ENCODE measurements at regions not wholly inside any gene's neighbourhood (a gene's known extent, or its start where the extent isn't known, plus 50 kb on each side); places are given as distances from the start of the nearest gene placed in this dataset.
"Not testable (repeated sequence)": the region's sequence is repeated elsewhere in the genome, so short reads cannot be mapped to it uniquely, and the experiment has no call there.

DNA sequence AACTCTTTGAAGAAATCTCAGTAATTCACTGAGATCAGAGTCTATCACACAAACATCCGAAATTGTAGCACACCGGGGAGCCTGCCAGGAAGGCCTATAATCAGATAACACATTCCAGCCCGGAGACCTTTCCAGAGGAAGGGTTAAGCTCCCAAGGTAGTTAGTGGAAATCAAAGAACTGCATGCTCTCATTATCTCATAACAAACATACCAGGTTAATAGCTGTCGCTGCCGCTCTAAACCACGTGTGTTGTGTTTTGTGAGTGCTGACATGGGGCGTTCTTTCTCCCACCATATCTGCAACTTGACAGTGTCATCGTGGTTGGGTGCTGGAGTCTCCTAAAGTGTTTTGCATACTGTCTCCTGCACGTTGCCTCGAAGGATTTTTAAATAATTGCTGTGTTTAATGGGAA is 120.7 kb upstream of the CARD11 start:
- FAIRE-seq = no peak

DNA sequence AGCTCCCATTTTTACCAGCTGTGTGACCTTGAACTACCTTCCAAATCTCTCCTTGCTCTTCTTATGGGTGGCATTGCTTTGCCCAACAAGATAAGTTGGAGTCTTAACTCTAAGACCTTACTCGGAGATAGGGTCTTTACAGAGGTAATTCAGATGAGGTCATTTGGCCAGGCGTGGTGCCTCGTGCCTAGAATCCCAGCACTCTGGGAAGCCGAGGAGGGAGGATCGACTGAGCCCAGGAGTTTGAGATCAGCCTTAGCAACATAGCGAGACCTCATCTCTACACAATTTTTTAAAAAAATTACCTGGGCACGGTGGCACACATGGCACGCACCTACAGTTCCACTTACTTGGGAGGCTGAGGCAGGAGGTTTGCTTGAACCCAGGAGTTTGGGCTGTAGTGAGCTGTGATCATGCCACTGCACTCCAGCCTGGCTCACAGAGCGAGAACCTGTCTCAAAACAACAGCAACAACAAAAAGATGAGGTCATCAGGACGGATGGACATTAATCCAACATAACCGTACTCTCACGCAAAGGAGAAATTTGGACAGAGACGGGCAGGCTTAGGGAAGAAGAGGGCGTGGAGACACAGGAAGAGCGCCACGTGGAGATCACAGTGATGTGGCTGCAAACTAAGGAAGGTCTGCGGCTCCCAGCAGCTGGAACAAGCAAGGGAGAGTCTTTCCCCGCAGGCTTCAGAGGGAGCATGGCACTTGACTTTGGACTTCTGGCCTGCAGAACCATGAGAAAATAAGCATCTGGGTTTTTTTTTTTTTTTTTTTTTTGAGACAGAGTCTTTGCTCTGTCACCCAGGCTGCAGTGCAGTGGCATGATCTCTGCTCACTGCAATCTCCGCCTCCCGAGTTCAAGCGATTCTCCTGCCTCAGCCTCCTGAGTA is 122.3 kb upstream of the CARD11 start:
- no peak for FAIRE-seq

DNA sequence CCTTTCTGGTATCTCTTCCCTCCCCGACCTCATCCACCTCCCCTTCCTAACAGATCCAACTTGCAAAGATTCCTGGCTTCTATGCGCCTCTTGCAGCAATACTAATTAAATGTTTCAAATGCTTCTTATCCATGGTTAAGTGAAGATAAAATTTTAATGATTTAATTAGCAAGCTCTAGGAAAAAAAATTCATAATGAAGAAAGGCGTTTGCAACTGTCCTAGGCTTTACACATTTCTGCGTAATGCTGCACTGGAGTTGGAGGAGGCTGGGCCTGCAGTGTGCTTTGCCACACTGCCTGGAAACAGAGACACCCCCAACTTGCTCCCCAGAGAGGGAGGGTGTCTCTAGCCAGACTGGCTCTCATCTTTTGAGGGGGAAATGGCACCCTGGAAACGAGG is 123.9 kb upstream of the CARD11 start:
- FAIRE-seq = no peak

DNA sequence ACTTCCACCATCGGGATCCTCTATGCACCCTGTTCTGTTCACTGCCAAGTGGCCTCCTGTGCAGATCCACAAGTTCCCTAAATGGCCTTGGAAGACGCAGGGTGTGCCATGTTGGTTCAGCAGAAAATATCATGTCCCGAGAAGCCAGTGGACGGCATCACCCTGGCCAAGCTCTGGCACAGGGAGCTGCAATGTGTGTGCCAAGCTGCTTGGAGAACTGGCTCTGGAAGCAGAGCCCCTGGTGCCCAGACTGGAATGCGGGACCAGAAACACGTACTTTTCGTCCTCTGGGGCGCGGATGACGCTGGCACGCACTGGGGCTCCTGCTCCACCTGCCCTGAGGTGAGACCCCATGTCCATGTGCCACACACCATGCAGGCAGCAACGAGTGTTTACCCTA is 124.7 kb upstream of the CARD11 start:
- FAIRE-seq = no peak

DNA sequence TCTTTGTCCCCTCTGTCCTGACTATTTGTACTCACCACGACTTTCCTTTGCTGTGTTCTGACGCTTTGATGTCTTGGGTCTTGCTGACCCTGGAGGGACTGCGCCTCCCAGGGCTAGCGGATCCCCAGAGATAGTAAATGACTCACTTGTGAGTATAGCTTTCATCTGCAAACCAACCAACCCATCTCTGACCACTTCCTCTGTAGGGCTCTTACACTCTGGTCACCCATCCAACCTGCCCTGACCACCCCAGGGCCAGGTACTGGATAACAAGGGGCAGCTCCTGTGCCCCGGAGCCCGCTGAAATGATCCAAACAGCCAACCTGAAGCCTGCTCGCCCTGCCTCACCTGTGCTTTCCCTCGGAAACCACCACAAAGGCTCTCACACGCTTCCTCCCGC is 125.2 kb upstream of the CARD11 start:
- FAIRE-seq = no peak

DNA sequence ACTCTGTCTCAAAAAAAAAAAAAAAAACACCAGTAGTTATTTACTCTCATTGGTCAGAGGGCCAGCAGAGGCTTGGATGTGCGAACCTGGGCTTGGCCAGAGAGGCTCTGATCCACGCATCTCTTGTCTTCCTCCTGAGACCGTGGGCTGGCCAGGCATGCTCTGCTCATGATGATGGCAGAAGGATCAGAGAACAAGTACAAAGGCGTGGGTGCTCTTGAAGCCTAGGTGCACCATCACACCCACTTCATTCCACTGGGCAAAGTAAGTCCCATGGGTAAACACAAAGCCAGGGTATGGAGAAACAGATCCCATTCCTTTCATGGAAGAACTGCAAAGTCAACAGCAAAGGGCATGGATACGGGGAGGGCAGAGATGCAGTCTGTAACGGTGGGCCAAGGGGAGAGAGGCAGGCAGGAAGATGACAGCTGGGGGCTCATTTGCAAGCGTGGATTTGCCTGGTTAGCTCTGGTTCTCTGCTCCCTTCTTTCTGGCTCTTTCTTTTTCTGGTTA is 128.2 kb upstream of the SDK1 start:
- no peak for FAIRE-seq

DNA sequence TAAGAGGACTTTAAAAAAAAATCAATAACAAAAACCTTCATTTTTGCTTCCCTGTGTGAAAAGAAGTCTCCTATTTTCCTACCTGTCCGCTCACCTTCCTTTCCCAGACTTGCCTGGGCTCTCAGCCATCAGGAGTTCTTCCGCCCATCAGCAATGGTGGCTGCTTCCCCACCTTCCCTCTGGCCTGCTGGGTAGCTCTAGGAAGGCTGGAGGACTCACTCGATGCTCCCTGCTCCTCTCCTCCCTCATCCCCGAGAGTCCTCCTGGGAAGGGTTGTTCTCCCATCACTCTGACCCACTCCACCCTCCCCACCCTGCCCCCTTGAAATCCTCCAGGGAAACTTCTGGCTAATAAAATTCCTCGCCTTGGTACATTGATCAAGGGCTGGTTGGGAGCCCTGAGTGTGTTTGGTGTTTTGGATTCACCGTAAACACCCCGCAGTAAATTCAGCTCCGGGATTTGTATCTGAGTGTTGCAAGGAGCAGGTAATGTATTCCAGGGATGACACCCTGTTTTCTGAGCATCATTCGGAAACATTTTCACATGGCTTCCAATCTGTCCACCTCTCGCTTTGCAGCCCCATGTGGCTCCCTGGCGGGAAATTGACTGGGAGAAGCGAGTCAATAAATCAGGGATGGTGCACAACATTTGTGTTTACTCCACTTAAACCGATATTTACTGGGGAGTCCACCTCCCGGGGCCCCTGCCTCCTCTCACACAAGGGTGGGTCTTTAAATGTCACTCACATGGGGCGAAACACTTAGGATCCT is 126.4 kb upstream of the SDK1 start:
- no peak for FAIRE-seq

DNA sequence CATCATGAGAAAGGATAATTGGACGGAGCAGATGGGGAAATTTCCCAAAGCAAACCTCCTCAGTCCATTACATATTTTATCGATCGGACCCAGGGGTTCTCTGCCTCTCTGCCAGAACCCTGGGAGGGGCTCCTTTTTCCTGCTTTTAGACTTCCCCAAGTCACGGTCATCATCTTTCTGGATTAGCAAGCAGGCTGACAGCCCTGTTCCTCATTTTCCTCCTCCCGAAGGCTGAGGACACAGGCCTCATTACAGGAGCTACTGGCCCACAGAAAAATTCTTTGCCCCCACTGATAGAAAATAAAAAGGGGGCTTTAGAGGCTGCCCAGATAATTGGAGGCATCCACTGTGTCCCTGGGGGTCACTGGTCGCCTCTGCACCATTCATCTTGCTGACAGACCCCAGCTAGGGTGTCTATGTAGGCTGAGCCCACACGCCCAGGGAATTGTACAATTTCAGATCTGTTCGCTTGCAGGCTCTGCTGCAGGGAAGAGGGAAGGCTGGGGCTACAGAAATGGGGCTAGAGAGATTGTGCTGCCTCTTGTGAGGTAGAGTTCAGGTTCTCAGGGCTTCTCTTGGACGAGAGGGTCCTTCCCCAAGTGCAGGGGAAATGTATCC is 125.7 kb upstream of the SDK1 start:
- FAIRE-seq = no peak

DNA sequence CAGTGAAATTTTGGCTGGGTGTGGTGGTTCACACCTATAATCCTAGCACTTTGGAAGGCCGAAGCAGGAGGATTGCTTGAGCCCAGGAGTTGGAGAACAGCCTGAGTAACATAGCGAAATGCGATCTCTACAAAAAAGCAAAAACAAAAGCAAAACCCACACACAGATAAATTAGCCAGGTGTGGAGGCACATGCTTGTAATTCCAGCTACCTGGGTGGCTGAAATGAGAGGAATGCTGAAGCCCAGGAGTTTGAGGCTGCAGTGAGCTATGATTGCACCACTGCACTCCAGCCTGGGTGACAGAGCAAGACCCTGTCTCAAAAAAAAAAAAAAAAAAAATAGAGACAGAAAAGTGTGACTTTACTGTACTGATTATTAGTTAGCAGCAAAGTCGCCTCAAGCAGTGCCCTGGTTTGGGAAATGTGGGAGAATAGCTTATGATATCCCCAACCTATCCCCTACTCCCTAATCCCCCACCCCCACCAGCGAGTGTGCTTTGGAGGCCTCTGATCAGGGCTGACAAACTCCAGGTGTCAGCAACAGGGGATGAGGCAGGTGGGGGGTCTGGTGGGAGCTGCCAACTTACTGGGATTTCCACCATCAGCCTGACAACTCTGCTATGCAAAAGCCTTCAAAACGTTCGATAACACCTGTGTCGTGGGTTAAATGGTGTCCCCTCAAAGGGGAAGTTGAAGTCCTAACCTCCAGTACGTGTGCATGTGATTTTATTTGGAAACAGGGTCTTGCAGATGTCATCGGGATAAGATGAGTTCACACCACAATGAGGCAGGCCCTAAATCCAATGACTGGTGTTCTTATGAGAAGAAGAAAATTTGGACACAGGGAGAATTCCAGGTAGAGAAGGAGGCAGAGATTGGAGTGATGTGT is 124.7 kb upstream of the SDK1 start:
- FAIRE-seq = no peak

DNA sequence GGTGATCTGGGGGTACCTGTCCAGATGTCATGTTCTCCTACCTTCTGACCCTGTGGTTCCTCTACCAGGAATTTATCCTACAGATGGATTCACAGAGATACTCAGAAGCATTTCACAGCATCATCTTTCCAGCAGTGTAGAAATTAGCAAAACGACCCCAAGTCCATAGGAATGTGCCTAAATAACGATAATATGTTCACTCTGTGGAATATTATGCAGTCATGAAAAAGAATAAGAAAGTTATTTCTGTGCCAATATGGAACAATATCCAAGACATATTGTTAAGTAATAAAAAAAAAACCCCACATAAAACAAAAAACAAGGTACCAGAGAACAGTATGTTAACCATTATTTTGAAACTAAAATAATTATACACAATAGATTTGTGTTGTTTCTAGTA is 123.8 kb upstream of the SDK1 start:
- no peak for FAIRE-seq

DNA sequence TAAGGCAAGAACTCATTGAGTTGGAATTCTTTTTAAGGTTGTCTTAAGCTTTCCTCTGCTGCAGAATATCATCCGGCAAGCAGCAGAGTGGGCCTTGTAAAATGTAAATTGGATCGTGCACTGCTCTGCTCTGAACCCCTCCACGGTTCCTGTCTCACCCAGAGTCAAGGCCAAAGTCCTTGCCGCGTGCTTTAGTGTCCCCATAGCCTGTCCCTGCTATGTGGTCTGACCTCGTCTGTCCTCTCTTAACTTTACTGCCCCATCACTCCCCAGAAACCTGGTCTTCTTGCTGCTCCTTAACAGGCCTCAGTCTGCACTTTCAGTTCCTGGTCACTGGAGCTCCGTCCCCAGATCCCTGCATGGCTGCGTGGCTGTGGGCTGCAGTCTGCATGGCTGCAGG is 121.6 kb upstream of the SDK1 start:
- FAIRE-seq = no peak

DNA sequence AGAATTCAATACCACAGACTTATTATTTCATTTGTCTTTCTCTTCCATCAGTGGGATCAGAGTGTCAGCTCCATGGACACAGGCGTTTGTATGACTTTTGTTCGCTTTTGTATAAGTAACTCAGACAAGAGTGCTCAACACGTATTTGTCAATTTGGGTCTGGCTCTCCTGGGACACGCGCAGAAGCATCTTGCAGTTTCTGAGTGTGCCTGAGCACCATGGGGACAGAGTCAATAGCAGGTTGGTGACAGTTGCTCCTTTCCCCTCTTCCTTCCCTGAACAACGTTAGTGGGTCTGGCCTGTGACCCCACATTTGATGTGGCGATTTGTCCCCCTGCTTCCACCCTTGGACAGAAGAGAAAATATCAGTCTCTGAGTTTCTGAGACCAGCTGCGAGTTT is 120.4 kb upstream of the SDK1 start:
- FAIRE-seq = no peak

DNA sequence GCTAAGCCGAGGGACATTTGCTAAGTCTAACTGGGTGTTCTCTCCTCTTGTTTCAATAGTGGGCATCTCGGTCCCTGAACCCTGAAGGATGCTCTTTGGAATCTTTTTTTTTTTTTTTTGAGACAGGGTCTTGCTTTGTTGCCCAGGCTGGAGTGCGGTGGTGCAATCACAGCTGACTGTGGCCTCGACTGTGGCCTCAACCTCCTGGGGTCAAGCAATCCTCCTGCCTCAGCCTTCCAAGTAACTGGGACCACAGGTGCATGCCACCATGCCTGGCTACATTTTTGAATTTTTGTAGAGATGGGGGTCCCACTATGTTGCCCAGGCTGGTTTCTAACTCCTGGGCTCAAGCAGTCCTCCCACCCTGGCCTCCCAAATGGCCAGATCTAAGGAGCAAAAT is 119.0 kb upstream of the SDK1 start:
- FAIRE-seq = not testable (repeated sequence)

DNA sequence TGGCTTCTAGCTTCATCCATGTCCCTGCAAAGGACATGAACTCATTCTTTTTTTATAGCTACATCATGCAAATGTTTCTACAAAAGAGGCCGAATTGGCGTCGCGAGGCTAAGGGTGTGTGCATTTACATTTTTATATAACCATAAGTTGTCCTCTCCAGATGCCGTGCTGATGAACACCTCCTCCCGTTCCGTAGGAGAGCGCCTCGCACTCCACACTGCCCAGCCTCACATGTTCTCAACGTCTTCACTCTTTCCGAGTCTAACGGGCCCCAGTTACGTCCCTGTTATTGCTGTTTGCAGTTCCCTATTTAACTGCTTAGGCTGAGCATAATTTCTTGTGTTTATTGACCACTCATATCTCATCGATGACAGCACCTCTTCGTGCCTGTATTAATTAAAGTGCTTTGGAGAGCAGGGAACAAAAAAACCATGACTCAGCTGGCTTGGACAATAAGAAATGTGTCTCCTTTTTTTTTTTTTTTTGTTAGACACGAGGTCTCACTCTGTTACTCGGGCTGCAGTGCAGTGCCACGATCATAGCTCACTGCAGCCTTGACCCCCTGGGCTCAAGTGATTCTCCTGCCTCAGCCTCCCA is 113.5 kb upstream of the SDK1 start:
- FAIRE-seq = no peak

DNA sequence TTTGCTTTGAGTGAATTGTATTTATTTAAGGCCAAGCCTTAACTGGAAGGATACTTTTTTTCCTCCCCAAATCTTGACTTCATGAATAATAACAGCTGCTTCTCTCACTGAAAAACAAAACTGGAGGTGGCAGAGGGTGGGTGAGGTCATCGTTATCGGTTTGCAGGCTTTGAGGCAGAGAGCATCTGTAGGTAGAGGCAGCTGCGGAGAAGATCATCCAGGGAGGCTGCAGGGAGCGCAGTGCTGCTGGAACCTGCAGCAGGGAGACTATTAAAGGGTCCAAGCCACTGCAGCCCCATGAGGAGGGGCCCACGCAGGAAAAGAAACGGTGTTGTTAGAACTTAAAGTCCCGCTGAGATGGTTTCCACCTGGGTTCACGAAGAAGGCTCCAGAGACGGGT is 112.1 kb upstream of the SDK1 start:
- no peak for FAIRE-seq

DNA sequence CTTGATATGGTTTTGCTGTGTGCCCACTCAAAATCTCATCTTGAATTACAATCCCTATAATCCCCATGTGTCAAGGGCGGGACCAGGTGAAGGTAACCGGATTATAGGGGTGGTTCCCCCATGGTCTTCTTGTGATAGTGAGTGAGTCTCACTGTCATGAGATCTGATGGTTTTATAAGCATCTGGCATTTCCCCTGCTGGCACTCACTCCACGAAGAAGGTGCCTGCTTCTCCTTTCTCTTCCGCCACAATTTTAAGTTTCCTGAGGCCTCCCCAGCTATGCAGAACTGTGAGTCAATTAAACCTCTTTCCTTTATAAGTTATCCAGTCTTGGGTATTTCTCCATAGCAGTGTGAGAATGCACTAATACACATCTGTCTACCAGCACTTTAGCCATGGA is 109.5 kb upstream of the SDK1 start:
- no peak for FAIRE-seq

DNA sequence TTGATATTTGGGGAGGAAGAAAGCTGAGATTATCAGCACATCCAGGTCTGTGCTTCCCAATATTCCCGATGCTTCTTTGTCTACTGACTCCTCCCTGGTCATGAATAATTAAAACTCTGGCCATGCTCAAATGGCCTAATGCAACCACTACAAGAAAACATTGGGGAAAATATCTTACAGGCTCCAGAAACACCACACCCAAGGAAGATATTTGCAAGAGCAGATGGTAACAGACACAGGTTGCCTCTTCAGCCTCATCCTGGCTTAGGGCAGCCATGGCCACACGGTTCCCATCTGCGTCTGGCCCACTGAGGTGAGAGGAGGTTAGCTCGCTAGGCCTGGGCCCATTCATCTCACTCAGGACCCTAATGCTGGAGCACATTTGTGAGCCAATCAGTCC is 108.4 kb upstream of the SDK1 start:
- FAIRE-seq = no peak

DNA sequence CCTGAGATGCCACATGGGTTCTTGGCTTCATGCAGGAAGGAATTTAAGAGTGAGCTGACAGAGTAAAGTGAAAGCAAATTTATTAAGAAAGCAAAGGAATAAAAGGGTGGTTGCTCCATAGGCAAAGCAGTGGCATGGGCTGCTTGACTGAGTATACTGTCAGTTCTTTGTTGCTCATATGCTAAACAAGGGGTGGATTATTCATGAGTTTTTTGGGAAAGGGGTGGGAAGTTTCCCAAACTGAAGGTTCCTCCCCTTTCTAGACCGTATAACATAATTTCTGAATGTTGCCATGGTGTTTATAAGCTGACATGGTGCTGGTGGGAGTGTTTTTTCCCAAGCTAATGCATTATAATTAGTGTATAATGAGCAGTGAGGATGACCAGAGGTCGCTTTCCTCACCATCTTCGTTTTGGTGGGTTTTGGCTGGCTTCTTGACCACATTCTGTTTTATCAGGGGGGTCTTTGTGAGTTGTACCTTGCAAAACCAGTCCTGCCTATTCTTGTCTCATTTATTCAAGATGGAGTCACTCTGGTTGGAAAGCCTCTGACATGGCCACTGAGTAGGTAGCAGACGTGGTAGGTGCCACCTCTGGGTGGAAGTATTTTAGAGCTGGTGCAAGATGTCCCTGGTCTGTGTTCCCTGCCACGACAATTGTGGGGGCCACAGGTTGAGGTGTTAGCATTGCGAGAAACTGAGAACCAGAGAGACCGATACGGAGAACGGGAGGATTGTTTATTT is 107.5 kb upstream of the SDK1 start:
- no peak for FAIRE-seq

DNA sequence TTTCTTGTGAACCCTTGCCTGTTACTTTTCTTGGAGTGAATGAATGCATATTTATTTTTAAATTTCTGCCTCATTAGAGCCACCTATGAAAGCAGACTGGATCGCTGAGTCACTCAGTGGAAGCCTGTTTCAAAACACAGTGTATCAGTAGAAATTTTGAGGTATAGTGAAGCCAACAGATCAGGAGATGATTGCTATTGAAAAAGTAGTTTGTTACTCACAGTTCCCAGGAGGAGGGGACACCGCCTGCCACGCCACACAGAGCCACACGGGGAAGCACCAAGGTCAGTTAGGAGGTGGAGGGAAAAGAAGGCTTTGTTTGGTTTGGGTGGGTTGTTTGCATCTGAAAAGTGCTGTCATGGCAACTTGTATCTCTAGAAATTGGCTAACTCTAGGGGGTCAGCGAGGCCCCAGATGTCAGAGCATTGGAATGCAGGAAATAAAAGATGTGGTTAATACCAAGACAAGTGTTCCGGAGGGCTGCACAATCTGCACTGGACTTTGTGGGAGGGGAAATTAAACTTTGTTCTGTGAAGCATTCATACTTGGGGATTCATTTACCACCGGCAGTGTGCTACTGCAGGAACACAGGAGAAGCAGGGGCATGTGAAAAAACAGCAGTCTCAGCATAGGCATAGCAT is 106.4 kb upstream of the SDK1 start:
- peak; percentile 87 for FAIRE-seq

DNA sequence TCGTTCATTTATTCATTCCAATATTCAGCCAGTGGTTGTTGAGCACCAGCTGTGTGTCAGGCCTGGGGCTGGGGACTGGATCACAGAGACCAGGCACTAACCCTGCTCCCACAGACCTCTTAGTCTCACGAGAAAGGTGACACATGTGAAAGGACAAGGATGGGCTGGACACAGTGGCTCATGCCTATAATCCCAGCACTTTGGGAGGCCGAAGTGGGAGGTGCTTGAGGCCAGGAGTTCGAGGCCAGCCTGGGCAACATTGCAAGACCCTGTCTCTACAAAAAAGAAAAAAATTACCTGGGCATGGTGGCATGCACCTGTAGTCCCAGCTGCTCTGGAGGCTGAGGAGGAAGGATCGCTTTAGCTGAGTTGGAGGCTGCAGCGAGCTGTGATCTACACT is 105.9 kb upstream of the SDK1 start:
- FAIRE-seq = no peak

All from endometrium (tissue), 2 donors.